ENCODE measurements at regions not wholly inside any gene's neighbourhood (a gene's known extent, or its start where the extent isn't known, plus 50 kb on each side); places are given as distances from the start of the nearest gene placed in this dataset.

- TF ChIP-seq CTCF (conservative IDR thresholded peaks at IDR 0.05): no peak
- TF ChIP-seq ZFX (IDR thresholded peaks at IDR 0.05): no peak
- peak overlapping the region; percentile 84 for H3K27ac ChIP-seq
Observed at GRCh38 chr18:24799720-24800119, 339.3 kb downstream of the HRH4 start.

- no peak for TF ChIP-seq ZFX (IDR thresholded peaks at IDR 0.05)
- no peak for TF ChIP-seq CTCF (conservative IDR thresholded peaks at IDR 0.05)
- H3K27ac ChIP-seq: peak overlapping the region; percentile 15; the same call in 1 of the 2 replicates
Observed at GRCh38 chr18:24801001-24801400, 340.6 kb downstream of the HRH4 start.

- no peak for TF ChIP-seq ZFX (IDR thresholded peaks at IDR 0.05)
- no peak for TF ChIP-seq CTCF (conservative IDR thresholded peaks at IDR 0.05)
- H3K27ac ChIP-seq: no peak overlapping the region
Observed at GRCh38 chr18:24802456-24802855, 342.0 kb downstream of the HRH4 start.

GRCh38 chr18:24805156-24805555 is 344.7 kb downstream of the HRH4 start:
- TF ChIP-seq ZFX (IDR thresholded peaks at IDR 0.05) (no peak), CTCF (conservative IDR thresholded peaks at IDR 0.05) (no peak)
- H3K27ac ChIP-seq: no peak overlapping the region

- no peak overlapping the region for H3K27ac ChIP-seq
- TF ChIP-seq CTCF (conservative IDR thresholded peaks at IDR 0.05) (no peak), ZFX (IDR thresholded peaks at IDR 0.05) (no peak)
Observed at GRCh38 chr18:24809173-24809950, 348.9 kb downstream of the HRH4 start.

- TF ChIP-seq CTCF (conservative IDR thresholded peaks at IDR 0.05) (no peak), ZFX (IDR thresholded peaks at IDR 0.05) (no peak)
- H3K27ac ChIP-seq: no peak overlapping the region; the same call in 1 of the 2 replicates
Observed at GRCh38 chr18:24810561-24811305, 350.3 kb downstream of the HRH4 start.
